GM12864 (cell line): ENCODE measurements at regions not wholly inside any gene's neighbourhood (a gene's known extent, or its start where the extent isn't known, plus 50 kb on each side); places are given as distances from the start of the nearest gene placed in this dataset.

Source experiments
- DNase-seq: peaks from one replicate; pipeline ENCODE4 v3.0.0-alpha.2; 2011; ENCODE audit warnings: low read depth
- H3K4me3 ChIP-seq: 2 replicates; pipeline ENCODE4 v1.5.1; 2011; ENCODE audit warnings: mild to moderate bottlenecking, low read depth, low read length, control low read depth
- TF ChIP-seq, protein P1 (sequence below): IDR thresholded peaks from 2 replicates; pipeline ENCODE4 v1.5.1; 2011; ENCODE audit warnings: low read depth, mild to moderate bottlenecking, moderate library complexity, low read length, control low read depth, inconsistent platforms; ENCODE audit errors: missing control alignments

DNA sequence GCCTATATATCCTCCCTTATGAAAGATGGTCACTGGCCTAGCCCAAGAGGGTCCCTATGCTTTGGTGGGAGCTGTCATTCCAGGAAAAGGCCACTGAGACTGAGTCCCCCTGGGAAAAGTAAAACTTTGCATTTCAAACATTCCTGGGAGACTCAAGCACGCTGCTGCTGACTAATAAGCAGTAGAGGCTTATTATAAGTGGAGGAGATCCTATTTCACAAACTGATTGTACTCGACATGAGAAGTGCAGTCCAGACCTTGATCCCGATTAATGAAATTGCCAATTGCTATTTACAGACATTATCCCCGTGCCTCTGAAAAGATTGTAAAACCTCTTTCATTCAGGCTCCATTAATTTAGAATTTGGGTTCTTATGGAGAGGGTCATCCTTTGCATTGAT is 96.6 kb downstream of the EMP1 start:
- TF ChIP-seq, protein P1, sequence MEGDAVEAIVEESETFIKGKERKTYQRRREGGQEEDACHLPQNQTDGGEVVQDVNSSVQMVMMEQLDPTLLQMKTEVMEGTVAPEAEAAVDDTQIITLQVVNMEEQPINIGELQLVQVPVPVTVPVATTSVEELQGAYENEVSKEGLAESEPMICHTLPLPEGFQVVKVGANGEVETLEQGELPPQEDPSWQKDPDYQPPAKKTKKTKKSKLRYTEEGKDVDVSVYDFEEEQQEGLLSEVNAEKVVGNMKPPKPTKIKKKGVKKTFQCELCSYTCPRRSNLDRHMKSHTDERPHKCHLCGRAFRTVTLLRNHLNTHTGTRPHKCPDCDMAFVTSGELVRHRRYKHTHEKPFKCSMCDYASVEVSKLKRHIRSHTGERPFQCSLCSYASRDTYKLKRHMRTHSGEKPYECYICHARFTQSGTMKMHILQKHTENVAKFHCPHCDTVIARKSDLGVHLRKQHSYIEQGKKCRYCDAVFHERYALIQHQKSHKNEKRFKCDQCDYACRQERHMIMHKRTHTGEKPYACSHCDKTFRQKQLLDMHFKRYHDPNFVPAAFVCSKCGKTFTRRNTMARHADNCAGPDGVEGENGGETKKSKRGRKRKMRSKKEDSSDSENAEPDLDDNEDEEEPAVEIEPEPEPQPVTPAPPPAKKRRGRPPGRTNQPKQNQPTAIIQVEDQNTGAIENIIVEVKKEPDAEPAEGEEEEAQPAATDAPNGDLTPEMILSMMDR = no peak
- no peak for DNase-seq
- no peak overlapping the region for H3K4me3 ChIP-seq

DNA sequence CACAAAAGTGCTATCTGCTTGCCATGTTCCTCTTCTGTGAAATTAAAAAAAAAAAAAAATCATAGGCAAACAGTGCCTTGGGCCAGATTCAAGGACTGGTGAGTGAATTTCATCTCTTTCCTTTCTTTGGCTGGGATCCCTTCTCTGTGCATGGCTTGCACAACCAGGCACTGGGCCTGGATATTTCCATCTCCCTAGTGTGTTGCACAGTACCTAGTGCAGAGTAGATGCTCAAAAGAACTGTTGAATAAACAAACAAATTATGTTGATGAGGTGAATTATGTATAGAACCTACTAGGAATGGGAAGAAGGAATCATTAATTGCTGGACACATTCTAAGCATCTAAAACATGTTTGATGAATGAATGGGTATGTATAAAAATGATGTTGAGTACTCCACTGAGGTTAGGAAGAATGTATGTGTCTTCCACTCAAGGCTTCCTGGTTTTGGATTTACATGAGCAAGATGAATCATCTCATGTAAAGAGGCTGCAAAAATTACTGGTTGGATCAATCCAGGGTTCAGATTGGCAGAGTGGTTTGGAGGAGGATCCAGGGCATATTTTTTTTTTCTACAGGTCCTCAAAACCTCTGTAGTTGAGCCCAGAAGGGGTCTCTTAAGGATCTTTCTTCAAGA is 93.2 kb downstream of the EMP1 start:
- TF ChIP-seq, protein P1 = no peak
- no peak overlapping the region for H3K4me3 ChIP-seq
- no peak for DNase-seq

- TF ChIP-seq, protein P1 = no peak
- no peak for DNase-seq
- no peak overlapping the region for H3K4me3 ChIP-seq
Observed at GRCh38 chr12:13288937-13289652, 92.6 kb downstream of the EMP1 start.

DNA sequence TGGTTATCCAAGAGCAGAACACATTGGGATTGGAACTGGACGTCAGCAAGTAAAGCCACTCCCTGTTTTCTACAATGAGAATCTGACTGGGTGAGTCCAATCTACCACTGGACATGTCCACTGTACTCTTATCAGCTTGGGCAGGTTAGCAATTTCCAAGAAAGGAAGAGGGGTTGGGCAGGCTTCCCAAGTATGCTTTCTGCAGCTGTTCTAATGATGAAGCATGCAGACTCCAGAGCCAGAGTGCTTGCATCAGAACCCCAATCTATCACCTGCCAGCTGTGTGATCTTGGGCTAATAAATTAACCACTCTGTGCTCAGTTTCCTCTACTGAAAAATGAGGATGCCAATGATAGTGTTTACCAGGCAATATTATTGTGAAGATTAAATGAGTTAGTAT is 92.0 kb downstream of the EMP1 start:
- H3K4me3 ChIP-seq = no peak overlapping the region
- no peak for DNase-seq
- TF ChIP-seq, protein P1 = no peak

DNA sequence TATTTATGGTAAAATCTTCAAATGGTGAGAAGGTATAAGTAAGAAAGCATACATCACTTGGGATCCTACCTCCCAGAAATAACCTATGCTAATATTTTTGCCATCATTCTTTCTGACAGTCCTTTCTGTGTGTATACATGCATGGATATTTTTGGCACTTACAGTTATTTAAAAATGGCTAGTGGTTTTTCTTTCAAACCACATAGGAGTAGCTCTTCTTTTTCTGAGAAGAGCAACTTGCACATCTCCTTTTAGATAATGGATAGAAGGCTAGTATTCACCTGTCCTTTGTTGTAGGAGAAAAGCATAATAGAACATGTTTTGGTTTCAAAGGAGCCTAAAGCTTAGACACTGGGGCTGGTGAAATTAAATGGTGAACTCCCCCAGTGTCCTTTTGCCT is 87.3 kb downstream of the EMP1 start:
- TF ChIP-seq, protein P1 = no peak
- DNase-seq = no peak
- H3K4me3 ChIP-seq = no peak overlapping the region

GRCh38 chr12:13282861-13283260 is 86.3 kb downstream of the EMP1 start:
- TF ChIP-seq, protein P1 = no peak
- no peak for DNase-seq
- no peak overlapping the region for H3K4me3 ChIP-seq
